ENCODE measurements at regions not wholly inside any gene's neighbourhood (a gene's known extent, or its start where the extent isn't known, plus 50 kb on each side); places are given as distances from the start of the nearest gene placed in this dataset.

DNA sequence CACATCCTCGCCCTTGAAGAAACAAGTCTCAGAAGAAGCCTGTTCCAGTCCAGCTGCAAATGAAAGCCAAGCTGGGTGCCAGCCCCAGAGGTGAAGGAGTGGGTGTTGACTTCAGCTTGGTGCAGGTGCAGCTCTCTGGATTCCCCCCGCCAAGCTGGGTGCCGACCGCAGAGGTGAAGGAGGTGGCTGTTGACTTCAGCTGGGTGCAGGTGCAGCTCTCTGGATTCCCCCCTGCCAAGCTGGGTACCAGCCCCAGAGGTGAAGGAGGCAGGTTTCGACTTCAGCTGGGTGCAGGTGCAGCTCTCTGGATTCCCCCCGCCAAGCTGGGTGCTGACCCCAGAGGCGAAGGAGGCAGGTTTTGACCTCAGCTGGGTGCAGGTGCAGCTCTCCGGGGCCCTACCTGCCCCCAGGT lies 1234.0 kb downstream of the TBC1D22A start:
- H3K4me3 ChIP-seq (ENCODE audit: low read depth, low read length), result no peak overlapping the region
- no peak for TF ChIP-seq CTCF (conservative IDR thresholded peaks at IDR 0.05; ENCODE audit: low read depth, low read length)
- no peak for DNase-seq (ENCODE audit: low read depth)

DNA sequence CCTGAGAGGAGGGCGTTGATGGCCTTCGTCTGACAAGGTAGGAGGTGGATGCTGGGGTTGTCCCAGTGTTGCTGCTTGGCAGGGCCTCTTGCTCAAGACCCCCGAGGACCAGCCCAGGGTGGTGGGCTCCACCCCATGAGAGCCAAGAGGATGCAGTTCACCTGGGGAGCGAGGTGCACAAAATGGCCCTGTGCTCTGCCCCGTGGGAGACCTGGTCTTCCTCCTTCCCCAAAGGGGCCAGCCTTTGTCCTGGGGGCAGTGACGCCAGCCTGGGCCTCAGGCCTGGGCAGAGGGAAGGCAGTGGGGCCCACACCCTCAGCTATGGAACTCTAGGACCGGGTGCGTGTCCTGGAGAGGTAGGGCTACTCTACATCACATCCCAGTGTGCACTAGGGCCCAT lies 1233.3 kb downstream of the TBC1D22A start:
- TF ChIP-seq CTCF (conservative IDR thresholded peaks at IDR 0.05; ENCODE audit: low read depth, low read length), result no peak
- no peak overlapping the region for H3K4me3 ChIP-seq (ENCODE audit: low read depth, low read length)
- no peak for DNase-seq (ENCODE audit: low read depth)

DNA sequence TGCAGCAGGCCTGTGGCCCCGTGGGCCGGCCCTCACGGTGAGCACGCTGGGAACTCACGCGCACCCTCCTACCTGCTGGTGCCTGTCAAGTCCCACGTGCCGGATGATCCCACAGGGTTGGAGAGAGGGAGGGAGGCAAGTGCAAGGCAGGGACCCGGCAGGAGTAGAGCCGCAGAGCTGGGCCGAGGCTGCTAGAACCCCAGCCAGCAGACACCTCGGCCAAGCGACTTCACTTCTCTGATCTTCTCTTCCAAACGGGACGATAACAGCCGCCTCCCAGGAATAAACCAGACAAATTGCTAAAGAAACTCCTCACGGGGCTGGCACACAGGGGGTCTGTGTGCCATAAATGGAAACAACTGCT lies 1232.8 kb downstream of the TBC1D22A start:
- no peak for DNase-seq (ENCODE audit: low read depth)
- no peak overlapping the region for H3K4me3 ChIP-seq (ENCODE audit: low read depth, low read length)
- no peak for TF ChIP-seq CTCF (conservative IDR thresholded peaks at IDR 0.05; ENCODE audit: low read depth, low read length)

- H3K4me3 ChIP-seq (ENCODE audit: low read depth, low read length), result no peak overlapping the region
- TF ChIP-seq CTCF (conservative IDR thresholded peaks at IDR 0.05; ENCODE audit: low read depth, low read length), result no peak
- no peak for DNase-seq (ENCODE audit: low read depth)
Observed at GRCh38 chr22:47994601-47995263, 1232.3 kb downstream of the TBC1D22A start.

DNA sequence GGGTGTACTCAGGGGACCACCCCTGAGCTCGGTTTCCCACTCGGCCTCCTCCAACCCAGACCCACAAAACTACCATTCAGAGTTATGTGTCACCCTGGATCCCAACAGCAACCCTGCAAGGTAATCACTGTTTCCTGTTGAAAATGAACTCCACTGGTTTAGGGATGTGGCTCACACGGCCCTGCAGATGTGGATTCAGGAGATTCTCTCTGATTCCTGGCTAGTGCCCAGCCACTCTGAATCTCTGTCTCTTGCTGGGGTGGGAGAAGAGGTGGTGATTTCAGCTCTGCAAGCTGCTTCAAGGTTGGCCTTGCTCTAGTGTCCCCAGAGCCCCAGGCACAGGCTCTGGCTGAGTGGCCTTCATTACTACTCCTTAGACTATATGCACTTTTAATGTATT lies 1231.6 kb downstream of the TBC1D22A start:
- no peak for DNase-seq (ENCODE audit: low read depth)
- no peak for TF ChIP-seq CTCF (conservative IDR thresholded peaks at IDR 0.05; ENCODE audit: low read depth, low read length)
- H3K4me3 ChIP-seq (ENCODE audit: low read depth, low read length), result no peak overlapping the region

- no peak for DNase-seq (ENCODE audit: low read depth)
- no peak for TF ChIP-seq CTCF (conservative IDR thresholded peaks at IDR 0.05; ENCODE audit: low read depth, low read length)
- H3K4me3 ChIP-seq (ENCODE audit: low read depth, low read length), result no peak overlapping the region
Observed at GRCh38 chr22:47990481-47990880, 1228.0 kb downstream of the TBC1D22A start.

- no peak overlapping the region for H3K4me3 ChIP-seq (ENCODE audit: low read depth, low read length)
- no peak for DNase-seq (ENCODE audit: low read depth)
- no peak for TF ChIP-seq CTCF (conservative IDR thresholded peaks at IDR 0.05; ENCODE audit: low read depth, low read length)
Observed at GRCh38 chr22:47987885-47988515, 1225.5 kb downstream of the TBC1D22A start.
